ENCODE measurements at regions not wholly inside any gene's neighbourhood (a gene's known extent, or its start where the extent isn't known, plus 50 kb on each side); places are given as distances from the start of the nearest gene placed in this dataset.
"Not testable (repeated sequence)": the region's sequence is repeated elsewhere in the genome, so short reads cannot be mapped to it uniquely, and the experiment has no call there.

DNA sequence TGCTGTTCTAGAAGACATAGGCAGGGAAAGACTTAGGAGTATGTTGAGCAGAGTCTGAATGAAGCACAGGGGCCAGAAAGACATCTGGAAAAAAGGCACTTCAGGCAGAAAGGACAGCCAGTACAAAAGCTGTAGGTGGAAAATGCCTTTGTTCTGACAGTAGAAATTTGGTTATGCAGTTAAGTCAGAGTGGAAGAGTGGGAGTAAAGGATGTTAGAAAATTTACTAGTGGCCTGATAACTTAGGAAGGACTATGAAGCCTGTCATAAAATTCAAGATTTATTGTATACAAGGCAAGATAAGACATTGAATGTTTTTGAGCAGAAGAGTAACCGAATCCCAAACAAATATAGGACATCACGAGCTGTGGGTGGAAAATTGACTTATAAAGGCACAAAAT is 987.9 kb downstream of the PLA2G4A start:
- no peak for DNase-seq (ENCODE audit: low read depth)

DNA sequence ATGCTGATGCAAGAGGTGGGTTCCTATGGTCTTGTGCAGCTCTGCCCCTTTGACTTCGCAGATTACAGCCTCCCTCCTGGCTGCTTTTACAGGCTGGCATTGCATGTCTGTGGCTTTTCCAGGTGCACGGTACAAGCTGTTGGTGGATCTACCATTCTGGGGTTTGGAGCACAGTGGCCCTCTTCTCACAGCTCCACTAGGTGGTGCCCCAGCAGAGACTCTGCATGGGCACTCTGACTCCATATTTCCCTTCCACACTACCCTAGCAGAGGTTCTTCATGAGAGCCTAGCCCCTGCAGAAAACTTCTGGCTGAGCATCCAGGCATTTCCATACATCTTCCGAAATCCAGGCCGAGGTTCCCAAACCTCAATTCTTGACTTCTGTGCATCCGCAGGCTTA is 989.0 kb downstream of the PLA2G4A start:
- no peak for DNase-seq (ENCODE audit: low read depth)

DNA sequence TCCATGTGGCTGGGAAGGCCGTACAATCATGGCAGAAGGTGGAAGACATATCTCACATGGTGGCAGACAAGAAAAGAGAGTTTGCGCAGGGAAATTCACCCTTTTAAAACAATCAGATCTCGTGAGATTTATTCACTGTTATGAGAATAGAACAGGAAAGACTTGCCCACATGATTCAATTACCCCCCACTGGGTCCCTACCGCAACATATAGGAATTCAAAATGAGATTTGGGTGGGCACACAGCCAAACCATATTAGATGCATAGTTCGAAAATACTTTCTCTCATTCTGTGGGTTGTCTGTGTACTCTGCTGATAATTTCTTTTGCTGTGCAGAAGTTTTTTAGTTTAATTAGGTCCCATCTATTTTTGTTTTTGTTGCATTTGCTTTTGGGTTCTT is 990.3 kb downstream of the PLA2G4A start:
- DNase-seq (ENCODE audit: low read depth) = no peak

DNA sequence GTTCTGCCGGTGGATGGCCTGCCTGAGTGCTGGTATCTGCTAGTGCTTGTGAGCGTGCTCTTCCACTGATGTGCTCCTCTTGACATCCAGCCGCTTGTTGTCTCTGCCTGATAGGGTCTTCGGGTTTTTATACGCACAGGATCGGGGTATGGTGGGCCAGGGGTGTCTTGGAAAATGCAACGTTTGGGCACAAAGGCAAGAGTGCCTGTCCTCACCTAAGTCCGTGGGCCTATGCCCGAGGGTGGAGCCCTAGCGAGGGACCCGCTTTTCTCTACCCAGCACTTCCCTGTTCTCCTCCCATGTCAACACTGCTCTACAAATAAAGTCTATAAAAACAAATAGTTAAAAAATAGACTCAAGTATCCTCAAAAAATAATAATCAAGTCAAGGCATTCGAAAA is 1007.8 kb downstream of the PLA2G4A start:
- DNase-seq (ENCODE audit: low read depth) = no peak

DNA sequence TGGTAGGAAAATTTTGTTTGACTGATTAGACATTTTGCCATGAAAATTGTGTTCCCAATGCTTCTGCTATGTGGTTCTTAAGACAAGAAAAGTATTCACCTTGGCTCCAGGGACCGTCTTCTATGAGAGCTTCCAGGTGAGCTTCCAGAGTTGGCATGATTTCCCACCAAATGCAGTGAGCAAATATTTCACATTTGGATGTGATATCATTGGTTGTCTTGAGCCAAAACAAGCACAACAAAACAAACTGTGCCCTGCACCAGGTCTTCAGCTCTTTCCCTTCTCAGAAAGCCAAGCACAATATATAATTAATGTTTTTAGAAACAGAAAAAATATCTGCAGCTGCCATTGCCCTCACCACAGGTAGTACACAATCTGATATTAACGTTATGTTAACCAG is 1009.0 kb downstream of the PLA2G4A start:
- no peak for DNase-seq (ENCODE audit: low read depth)

DNA sequence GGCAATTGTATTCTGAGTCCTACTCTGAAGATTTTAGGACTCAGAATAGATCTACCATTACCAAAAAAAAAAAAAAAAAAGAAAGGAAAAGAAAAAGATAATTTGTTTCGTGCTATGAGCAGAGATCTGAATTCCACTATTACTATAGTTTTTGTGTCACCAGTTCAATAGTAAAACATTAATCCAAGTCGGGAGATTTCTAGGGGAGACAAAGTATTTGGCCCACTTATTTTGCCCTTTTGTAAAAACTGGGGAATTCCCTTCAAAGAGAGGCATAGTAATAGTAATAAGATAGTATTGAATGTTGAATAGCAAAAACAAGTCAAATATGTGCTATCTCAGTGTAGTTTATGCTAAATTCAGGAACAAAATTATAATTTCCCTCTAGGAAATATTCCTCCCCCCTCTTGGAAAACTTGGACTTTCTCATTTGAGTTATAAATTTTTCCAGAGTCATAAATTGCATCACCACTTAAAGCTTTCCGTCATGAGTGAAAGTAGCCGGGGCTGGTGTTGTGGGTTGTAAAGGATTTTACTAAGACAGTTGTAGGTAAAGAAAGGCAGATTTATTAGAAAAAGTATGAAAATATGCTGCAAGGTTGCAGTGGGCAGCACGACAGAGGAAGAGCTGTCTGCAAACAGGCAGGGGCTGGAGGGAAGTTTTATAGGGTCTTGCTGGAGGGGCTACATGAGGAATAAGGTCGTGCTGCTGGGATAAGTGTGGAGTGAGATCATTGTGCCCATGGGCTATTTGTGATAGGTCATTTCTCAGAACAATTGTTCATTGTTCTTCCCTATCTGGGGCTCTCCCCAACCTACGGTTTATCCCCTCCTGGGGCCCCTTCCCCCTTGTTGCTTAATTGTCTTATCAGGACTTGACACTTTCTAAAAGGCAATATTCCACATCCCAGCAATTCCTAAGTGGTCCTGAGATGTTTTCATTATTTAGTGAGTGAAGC is 1009.9 kb downstream of the PLA2G4A start:
- DNase-seq (ENCODE audit: low read depth) = no peak

DNA sequence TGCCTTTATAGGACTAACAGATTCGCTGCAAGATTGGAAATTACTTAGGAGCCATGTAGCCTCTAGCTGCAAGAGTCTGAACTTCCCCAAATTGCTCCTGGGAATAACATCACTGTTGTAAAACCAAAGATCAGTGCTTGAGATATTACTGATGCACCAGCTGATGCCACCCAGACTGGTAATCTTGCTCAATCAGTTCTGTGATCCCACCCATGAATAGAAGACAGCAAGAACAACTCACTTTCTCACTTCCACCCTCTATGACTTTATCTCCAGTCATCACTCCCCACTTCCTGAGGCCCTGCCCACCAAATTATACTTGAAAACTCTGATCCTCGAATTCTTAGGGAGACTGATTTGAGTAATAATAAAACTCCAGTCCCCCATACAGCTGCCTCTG is 1011.1 kb downstream of the PLA2G4A start:
- DNase-seq (ENCODE audit: low read depth) = peak; percentile 6

DNA sequence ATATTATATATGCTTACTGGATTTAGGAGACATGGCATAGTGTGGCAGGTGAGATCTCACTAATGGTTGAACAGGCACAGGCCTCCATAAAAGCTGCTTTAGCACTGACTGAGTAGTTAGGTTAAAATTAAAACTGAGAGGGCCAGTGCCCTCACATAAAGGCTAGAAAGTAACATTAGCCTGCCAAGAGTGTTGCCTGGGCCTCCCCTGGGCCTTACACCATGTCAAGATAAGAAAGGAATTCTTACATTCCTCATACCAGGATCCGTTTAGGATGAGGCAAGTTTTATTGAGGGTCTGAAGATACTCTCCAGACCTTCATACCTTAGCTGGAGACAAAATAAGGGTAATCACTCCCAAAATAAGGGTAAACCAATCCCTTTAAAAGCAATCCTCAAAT is 1011.8 kb downstream of the PLA2G4A start:
- DNase-seq (ENCODE audit: low read depth) = no peak

DNA sequence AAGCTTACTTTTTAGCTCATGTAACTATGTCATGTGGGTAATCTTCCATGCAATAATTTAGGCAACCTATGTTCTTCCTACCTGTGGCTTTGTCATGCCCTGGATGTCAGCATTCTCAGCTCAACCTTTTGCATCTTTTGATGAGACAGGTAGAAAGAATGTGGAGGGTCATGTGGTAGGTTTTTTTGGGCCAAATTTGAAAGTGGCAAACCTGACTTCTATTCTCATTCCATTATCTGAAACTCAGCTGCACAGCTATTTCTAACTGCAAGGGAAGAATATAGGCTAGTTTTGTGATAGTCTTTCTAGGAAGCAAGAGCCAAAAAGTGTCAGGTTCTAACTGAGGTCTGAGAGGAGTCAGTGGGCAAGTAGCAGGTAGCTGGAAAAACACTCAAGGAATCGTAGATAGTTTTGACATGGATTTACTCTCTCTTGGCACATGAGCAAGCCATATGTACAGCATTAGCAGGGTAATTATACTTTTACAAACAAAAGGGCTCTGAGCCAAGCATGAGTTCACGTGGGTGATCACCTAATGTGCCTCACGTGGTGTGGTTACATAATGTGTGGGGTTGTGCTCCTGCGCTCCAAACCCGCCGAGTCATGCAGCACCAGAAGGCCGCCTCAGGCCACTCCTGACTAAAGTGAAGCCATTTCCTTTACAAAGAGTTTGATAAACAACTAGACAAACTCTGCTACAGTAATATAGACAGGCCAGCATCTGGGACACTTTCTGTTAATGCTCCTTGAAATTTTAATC is 1013.8 kb downstream of the PLA2G4A start:
- DNase-seq (ENCODE audit: low read depth) = peak; percentile 76

DNA sequence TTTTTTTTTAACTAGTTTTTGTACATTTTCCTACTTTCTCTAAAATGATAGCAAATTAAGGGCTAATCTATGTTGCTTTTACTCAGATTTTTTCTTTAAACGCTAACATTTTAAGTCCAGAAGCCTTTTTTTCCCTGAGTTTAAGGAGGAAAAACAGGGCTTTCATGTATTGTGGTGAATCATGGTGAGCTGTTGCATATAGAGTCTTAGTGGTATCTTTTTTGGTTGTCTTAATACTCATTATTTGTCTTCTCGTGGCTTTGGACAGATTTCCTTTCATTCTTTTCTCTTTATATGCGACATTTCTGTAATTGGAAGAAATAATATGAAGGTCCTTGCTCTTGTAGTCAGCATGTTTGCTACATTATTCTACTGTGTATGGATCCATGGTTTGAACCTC is 1015.6 kb downstream of the PLA2G4A start:
- no peak for DNase-seq (ENCODE audit: low read depth)

DNA sequence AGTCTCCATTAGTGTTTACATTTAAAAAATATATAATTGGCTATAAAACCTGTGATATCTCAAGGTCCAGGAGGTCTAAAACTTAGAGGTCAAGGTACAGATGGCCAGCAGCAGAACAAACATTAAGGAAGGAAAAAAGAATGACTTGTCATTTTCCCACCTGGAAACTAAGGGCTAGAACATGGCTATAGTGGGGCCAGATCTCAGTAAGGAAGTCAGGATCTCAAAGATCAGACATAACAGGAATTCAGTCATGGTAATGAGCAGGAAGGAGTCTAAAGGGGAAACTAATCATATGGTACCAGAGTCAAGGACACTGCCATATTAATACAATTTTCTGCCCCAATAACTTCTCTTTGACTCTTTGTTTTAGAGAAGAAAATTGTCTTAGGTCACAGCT is 1018.8 kb downstream of the PLA2G4A start:
- no peak for DNase-seq (ENCODE audit: low read depth)

DNA sequence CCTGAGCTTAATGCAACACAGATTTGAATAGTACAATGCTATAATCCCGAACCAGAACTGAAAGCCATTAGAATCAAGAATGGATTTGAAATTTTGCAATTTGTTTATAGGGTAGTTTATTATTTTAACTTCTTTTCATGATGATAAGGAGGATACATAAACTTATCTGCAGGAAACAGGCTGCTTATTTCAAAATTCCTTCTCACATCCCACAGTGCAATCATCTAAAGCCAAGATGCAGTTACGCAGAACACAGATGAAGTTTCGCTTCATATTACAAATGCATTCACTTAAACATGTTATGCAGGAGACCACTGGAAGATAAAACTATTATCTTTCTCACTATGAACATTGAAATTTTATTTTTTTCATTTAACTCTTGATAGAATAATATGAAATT is 1019.6 kb downstream of the PLA2G4A start:
- no peak for DNase-seq (ENCODE audit: low read depth)

DNA sequence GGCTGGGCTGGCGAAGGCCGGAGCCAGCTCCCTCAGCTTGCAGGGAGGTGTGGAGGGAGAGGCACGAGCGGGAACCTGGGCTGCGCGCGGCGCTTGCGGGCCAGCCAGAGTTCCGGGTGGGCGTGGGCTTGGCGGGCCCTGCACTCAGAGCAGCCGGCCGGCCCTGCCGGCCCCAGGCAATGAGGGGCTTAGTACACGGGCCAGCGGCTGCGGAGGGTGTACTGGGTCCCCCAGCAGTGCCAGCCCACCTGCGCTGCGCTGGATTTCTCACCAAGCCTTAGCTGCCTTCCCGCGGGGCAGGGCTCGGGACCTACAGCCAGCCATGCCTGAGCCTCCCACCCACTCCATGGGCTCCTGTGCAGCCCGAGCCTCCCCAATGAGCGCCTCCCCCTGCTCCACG is 1021.4 kb downstream of the PLA2G4A start:
- not testable (repeated sequence) for DNase-seq (ENCODE audit: low read depth)

DNA sequence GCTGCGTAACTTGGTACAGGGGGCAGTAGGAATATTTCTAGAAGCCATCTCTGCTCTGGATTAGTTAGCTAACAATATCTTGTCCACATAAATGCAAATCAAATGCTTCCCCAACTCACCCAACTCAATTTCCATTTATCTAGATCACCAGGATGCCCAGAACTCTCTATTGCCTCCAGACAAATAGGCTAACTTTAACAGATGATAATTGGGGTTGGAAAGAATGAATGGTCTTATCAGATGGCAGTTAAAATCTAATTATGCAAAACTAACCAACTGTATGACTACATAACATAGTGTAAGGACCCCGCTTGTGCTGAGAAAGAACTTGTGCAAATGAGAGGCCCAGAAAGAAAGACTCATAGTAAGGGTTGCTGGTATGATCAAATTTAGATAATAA is 1024.8 kb downstream of the PLA2G4A start:
- no peak for DNase-seq (ENCODE audit: low read depth)

DNA sequence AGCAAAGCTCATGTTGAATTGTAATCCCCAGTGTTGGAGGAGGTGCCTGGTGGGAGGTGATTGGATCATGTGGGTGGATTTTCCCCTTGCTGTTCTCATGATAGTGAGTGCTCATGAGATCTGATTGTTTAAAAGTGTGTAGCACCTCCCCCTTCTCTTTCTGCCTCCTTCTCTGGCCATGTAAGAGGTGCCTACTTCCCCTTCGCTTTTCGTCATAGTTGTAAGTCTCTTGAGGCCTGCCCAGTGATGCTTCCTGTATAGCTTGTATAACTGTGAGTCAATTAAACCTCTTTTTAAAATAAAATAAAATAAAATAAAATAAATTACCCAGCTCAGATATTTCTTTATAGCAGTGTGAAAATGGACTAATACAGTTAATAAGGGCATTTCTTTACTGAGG is 1025.7 kb downstream of the PLA2G4A start:
- no peak for DNase-seq (ENCODE audit: low read depth)

DNA sequence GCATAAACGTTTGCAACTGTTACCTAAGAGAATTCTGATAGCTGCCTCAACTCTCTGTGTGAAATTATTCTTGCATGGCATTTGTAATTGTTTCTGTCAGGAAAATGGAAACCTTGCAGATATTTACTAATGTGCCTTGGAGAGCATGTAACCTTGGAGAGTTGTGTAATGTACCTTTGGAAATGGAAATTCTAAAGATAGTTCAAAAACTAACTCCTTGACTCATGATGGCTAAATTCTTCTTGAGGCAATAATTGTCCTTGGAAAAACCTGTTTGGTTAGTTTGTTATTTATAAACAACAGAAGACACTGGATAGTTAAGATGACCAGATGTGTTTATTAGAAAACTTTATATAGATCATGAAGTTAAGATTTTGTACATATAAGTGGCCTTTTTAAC is 1033.8 kb downstream of the PLA2G4A start:
- DNase-seq (ENCODE audit: low read depth) = no peak

DNA sequence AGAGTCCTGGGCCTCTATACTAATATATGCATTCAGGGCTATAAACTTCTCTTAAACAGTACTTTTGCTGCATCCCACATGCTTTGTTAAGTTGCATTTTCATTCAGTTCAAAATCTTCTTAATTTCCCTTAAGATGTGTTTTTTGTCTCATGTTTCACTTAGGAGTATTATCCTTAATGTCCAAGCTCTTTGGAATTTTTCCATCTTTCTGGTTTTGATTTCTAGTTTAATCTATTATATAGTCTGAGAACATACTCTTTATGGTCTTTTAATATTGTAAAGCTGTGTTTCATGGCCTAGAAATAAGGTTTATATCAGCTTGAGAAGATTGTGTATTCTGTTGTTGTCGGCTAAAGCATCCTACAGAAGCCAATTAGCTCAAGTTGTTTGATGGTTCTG is 1041.8 kb downstream of the PLA2G4A start:
- no peak for DNase-seq (ENCODE audit: low read depth)

DNA sequence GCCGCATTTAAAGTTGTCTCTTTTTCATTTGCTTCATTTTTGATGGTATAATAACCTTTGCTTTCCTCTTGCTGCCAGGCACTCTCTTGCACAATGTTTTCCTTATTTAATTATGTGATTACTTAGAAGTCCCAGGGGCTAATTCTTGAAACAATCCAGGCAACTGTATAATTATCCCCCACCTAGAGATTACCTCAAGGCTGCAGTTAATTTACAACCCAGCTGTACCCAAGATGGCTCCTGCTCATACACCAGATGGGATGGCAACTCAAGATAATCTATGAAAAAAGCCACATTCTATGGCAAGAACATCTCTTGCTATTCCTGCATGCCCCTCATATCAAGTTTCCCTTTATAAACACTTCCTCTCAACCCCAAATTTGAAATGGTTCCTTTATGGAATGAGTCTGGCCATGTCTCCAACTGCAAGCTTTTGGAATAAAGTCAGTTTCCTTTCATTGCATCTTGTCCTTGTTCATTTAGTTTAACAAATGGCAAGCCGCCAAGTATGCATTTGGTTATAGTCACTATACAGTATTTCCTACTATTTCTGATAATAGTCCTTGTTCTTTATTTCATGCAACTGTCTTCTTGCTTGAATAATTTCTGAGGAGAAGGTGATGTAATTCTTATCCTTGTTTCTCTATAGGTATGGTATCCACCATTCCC is 1042.6 kb downstream of the PLA2G4A start:
- DNase-seq (ENCODE audit: low read depth) = no peak

DNA sequence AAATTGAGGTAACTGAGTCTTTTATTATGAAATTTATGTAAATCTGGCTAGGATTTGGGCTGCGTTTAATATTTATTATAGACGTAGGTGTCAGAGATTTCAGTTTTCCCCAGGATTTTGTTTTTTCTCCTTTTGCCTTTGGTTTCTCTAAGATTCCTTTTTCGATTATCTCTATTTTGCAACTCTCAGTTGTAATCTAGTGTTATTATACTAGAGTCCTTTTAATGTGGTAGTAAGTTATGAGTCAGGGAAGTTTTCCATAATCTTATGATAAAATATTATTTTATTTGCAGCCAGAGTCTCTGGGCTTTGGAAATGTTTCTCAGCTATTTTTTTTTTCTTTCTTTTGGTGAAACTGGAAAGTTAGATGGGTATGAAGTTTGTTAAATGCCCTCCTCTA is 1043.8 kb downstream of the PLA2G4A start:
- DNase-seq (ENCODE audit: low read depth) = no peak

DNA sequence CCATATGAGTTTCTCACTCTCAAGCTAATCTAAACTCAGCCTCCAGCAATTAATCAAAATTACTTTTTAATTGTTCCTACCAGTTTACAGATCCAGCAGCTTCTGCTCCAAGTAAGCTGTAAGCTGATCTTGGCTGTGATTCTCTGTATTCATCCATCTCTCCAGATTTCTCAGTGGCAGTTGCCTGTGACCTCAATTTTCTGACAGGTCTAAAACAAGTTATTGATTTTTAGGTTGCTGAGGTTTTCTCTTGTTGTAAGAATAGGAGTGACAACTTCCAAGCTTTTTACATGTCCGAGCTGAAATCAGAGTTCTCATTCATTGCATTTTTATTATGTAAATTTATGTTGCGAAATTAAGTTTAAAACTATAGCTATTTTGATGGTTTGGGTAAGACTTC is 1044.4 kb downstream of the PLA2G4A start:
- no peak for DNase-seq (ENCODE audit: low read depth)

DNA sequence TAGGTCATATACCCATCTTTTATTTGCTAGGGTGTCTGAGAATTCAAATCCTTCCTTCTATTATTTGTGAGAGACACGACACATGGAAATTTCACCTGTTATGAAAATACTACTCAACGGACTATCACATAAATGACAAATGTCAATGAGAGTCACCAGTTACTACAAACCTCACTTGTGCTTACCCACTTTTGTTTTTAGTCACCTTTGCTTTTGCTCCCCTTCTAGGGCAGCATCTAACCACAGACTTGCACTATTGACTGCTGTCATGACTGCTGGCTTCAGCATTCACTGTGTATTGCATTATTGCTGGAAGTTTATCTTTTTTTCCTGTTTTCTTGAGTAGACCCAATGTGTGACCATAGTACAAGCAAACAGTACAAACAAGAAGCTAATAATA is 1048.0 kb downstream of the PLA2G4A start:
- DNase-seq (ENCODE audit: low read depth) = no peak

DNA sequence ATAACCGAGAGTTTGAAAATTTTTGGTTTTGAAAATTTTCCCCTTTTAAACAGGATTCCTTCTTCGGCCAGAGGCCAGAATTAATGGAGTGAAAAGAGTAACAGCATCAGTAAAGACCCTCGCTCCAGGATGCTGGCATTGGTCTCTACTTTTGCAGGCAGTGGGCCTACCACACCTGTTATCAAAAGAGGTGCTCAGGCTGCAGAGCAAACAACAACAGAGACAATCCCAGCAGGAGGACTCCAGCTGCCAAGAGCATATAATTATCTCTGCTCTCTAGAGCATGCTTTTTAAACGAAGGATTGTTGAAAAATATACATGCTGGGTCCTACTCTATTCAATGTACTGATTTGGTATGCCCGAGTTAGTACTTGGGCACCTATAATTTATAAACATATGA is 1048.5 kb downstream of the PLA2G4A start:
- no peak for DNase-seq (ENCODE audit: low read depth)

DNA sequence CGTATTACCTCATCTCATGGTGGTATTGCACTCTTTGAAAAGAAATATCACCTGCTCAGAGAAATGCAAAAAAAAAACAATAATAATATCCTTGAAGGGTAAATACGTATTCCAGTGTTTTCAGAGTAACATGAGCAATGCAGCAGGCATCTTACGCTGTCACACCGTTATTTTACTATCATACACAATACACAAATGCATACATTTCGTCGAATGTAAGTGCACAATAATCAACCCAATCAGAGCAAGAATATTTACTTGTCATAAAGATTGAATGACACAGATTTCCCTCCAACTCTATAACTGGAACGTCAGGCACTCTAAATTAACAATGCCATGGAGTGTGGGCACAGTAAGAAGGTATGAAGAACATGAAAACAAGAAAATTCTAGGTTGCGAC is 1050.1 kb downstream of the PLA2G4A start:
- DNase-seq (ENCODE audit: low read depth) = no peak

Data from M059J (cell line).